HL-60 (cell line): ENCODE measurements at regions not wholly inside any gene's neighbourhood (a gene's known extent, or its start where the extent isn't known, plus 50 kb on each side); places are given as distances from the start of the nearest gene placed in this dataset.

Experiments
- DNase-seq, 2 experiments: peaks; one replicate each; pipeline ENCODE4 v3.0.0-alpha.2; 2010 to 2020; ENCODE audit warnings: low read depth in 1 of 2, low spot score in 1 of 2
- H3K27ac ChIP-seq: fragments of 250-450 bp; sonication (Bioruptor Pico); replicated peaks from 2 replicates; pipeline ENCODE4 v1.5.1; 2020; ENCODE audit warnings: mild to moderate bottlenecking, moderate library complexity
- H3K27me3 ChIP-seq: fragments of 250-450 bp; sonication (Bioruptor Pico); 2 replicates; pipeline ENCODE4 v1.5.1; 2021; ENCODE audit warnings: mild to moderate bottlenecking, moderate library complexity; ENCODE audit not compliant: insufficient read depth, poor library complexity, severe bottlenecking
- H3K4me3 ChIP-seq: replicated peaks from 2 replicates; pipeline ENCODE4 v1.5.1; 2011; ENCODE audit warnings: mild to moderate bottlenecking, control low read depth, low read length; ENCODE audit not compliant: insufficient read depth
- CTCF ChIP-seq: IDR thresholded peaks from one replicate; pipeline ENCODE4 v1.5.1; 2011; ENCODE audit warnings: low read length, control low read depth, inconsistent platforms; ENCODE audit not compliant: insufficient read depth
- GABPA ChIP-seq: IDR thresholded peaks from 2 replicates; pipeline ENCODE4 v1.6.1; 2012; ENCODE audit warnings: low read depth
- POLR2AphosphoS5 ChIP-seq: IDR thresholded peaks from 2 replicates; pipeline ENCODE4 v1.6.1; 2012; ENCODE audit warnings: low read depth
- REST ChIP-seq: IDR thresholded peaks from 2 replicates; pipeline ENCODE4 v1.6.1; 2012; ENCODE audit warnings: low read depth; ENCODE audit not compliant: insufficient replicate concordance
- SPI1 ChIP-seq: IDR thresholded peaks from 2 replicates; pipeline ENCODE4 v1.6.1; 2012; ENCODE audit warnings: low read depth, mild to moderate bottlenecking, borderline replicate concordance

GRCh38 chr16:48441863-48442279, 56.7 kb upstream of the SIAH1 start:
- Histone ChIP-seq H3K4me3 (no peak overlapping the region), H3K27me3 (no peaks in the 10 kb centered on the region), H3K27ac (no peak overlapping the region)
- DNase-seq: no peak
- no peak for TF ChIP-seq POLR2AphosphoS5
- peak; percentile 46 for TF ChIP-seq REST

- H3K27me3 ChIP-seq: no peaks in the 10 kb centered on the region
- peak in 1 of 2 experiments; percentile 37 for DNase-seq
Observed at GRCh38 chr16:48441106-48441505, 55.9 kb upstream of the SIAH1 start.

GRCh38 chr16:48438414-48438813, 53.2 kb upstream of the SIAH1 start:
- Histone ChIP-seq H3K27me3 (no peaks in the 10 kb centered on the region), H3K27ac (no peak overlapping the region), H3K4me3 (no peak overlapping the region)
- no peak for DNase-seq
- TF ChIP-seq CTCF (no peak), REST (no peak), GABPA (no peak), SPI1 (no peak), POLR2AphosphoS5 (no peak)

More at GRCh38 chr16:48441106-48441505, 55.9 kb upstream of the SIAH1 start:
- Histone ChIP-seq H3K4me3 (no peak overlapping the region), H3K27ac (no peak overlapping the region)
- no peak for TF ChIP-seq CTCF
- TF ChIP-seq REST: no peak
- TF ChIP-seq POLR2AphosphoS5: no peak
- no peak for TF ChIP-seq GABPA
- TF ChIP-seq SPI1: no peak
